Activated T-cell treated with anti-CD3 and anti-CD28 coated beads, Interleukin-2, amount 50 U/mL, for 1 hour (primary cell): ENCODE measurements at regions not wholly inside any gene's neighbourhood (a gene's known extent, or its start where the extent isn't known, plus 50 kb on each side); places are given as distances from the start of the nearest gene placed in this dataset.

ENCODE experiments used
- DNase-seq: peaks from one replicate; pipeline ENCODE4 v3.0.0-alpha.2; 2020

- DNase-seq, result no peak
Observed at GRCh38 chr11:70501933-70502540, 103.7 kb downstream of the CTTN start.

GRCh38 chr11:70502677-70503467 is 104.5 kb downstream of the CTTN start:
- no peak for DNase-seq

- DNase-seq, result no peak
Observed at GRCh38 chr11:70503468-70504221, 105.3 kb downstream of the CTTN start.

- no peak for DNase-seq
Observed at GRCh38 chr11:70504246-70505020, 106.1 kb downstream of the CTTN start.

GRCh38 chr11:70505331-70505731 is 107.0 kb downstream of the CTTN start:
- no peak for DNase-seq

- no peak for DNase-seq
Observed at GRCh38 chr11:70505761-70506657, 107.7 kb downstream of the CTTN start.

- DNase-seq, result no peak
Observed at GRCh38 chr11:70506658-70506970, 108.3 kb downstream of the CTTN start.

GRCh38 chr11:70506986-70507385 is 108.7 kb downstream of the CTTN start:
- no peak for DNase-seq

GRCh38 chr11:70507466-70508230 is 109.3 kb downstream of the CTTN start:
- DNase-seq, result no peak

- DNase-seq, result no peak
Observed at GRCh38 chr11:70508231-70508480, 109.8 kb downstream of the CTTN start.

GRCh38 chr11:70509476-70509875 is 111.1 kb downstream of the CTTN start:
- DNase-seq, result no peak

- no peak for DNase-seq
Observed at GRCh38 chr11:70510106-70510505, 111.8 kb downstream of the CTTN start.

- no peak for DNase-seq
Observed at GRCh38 chr11:70510571-70510970, 112.2 kb downstream of the CTTN start.

GRCh38 chr11:70511345-70511744 is 113.0 kb downstream of the CTTN start:
- DNase-seq, result no peak

- DNase-seq, result no peak
Observed at GRCh38 chr11:70512716-70513115, 114.4 kb downstream of the CTTN start.

GRCh38 chr11:70517203-70517602 is 118.9 kb downstream of the CTTN start:
- DNase-seq, result no peak

GRCh38 chr11:70517988-70518907 is 119.9 kb downstream of the CTTN start:
- DNase-seq, result no peak

- DNase-seq, result no peak
Observed at GRCh38 chr11:70519117-70519516, 120.8 kb downstream of the CTTN start.

GRCh38 chr11:70521475-70522308 is 123.4 kb downstream of the CTTN start:
- no peak for DNase-seq

- no peak for DNase-seq
Observed at GRCh38 chr11:70522309-70522592, 123.9 kb downstream of the CTTN start.
